NOMO-1 treated with dmso at 0.1 percent for 144 hours (cell line): ENCODE measurements at regions not wholly inside any gene's neighbourhood (a gene's known extent, or its start where the extent isn't known, plus 50 kb on each side); places are given as distances from the start of the nearest gene placed in this dataset.
"Not testable (repeated sequence)": the region's sequence is repeated elsewhere in the genome, so short reads cannot be mapped to it uniquely, and the experiment has no call there.

Experiments
- DNase-seq: peaks from one replicate; lab custom pipeline; 2025; ENCODE audit not compliant: unreplicated experiment; lab: John Stamatoyannopoulos, UW

GRCh38 chr12:3418609-3419390 is 72.2 kb upstream of the PRMT8 start:
- no peak for DNase-seq

GRCh38 chr12:3419558-3419957 is 71.4 kb upstream of the PRMT8 start:
- no peak for DNase-seq

DNA sequence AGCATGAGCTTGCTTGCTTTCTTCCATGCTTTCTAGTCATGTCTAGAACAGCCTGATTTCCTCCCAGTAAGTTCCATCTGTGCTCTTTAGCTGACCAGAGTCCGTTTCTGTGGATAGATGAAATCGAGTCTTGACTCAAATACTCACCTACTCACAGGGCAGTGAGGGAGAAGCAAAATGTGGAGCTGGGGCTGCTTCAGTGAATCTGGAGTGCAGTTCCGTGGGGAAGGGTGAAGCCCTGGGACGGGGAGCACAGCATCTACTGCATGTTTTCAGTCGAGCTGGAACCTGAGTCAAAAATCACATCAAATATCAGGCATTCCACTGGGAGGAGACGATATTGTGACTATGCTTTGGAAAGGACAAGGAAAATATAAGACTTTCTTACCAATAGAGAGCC is 70.3 kb upstream of the PRMT8 start:
- DNase-seq: no peak

DNA sequence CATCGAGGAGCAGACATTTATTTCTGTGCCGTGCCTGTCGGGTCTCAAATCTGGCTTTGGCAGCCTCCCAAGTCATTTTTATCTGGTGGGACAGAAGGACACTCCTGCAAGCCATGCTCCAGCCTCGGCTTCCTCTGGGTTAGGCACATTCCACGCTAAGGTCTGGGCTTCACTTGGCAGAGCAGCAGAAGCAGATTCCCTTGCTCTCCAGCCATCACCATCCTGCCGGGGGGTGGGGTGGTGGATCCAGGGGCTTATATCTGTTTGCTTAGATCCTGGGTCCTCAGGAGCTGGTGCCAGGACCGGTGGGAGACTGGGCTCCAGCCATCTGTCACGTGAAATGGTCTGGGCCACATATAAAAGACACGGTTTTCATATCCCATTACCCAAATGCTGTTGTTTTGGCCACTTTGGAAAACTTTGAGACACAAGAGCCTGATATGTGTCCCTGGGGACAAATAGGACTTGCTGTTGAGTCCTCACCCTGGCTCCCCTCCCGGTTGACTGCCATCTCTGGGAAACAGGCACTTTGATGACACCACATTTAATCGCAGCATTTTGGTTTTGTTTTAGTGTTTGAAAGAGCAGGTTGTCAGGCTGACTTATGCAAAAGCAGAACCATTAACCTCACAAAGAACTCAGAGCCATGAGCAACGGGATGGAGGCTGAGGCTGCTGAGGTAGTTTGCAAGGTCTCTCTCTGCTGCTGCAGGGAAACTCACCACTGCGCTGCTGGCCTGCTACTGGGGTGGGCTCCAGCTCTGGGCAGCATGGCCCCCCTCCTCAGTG is 69.6 kb upstream of the PRMT8 start:
- DNase-seq: no peak

- DNase-seq: not testable (repeated sequence)
Observed at GRCh38 chr12:3424796-3425195, 66.2 kb upstream of the PRMT8 start.

DNA sequence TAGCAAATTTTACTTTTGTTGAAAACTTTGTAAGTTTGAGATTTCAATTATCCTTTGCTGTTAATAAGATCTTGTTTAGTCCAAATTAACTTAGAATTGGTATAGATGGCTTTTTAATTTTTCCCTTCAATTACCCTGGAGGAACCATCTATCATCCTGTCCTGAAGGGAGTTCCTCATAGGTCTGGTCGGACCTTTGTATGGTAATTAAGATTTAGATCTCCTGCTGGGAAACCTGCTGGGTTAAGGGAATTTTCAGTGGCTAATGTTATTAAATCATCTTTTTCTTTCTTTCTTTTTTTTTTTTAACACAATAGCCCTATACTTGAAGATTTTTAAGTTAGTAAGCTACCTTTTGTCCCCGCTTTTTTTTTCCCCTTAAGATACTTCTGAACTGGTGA is 63.0 kb upstream of the PRMT8 start:
- no peak for DNase-seq

- no peak for DNase-seq
Observed at GRCh38 chr12:3428631-3429030, 62.4 kb upstream of the PRMT8 start.

- not testable (repeated sequence) for DNase-seq
Observed at GRCh38 chr12:3429523-3429922, 61.5 kb upstream of the PRMT8 start.

DNA sequence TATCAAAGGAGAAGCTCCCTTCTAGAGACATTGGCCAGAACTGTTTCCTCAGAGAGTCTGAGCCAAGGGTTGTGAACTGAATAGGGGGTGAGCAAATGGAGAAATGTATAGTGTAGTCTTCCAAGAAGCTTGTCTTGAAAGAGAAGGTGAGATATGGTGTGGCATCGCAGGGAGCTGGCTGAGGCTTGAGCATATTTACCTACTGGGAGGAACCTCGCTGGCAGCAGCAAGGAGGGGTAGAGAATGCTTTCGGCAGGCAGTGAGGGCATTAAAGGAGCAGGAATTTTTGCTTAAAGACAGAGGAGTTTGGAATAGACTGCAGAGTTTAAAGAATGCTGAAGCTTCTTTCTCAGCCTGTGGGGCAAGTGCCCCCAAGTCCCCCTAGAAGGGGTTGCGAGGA is 59.3 kb upstream of the PRMT8 start:
- no peak for DNase-seq

- no peak for DNase-seq
Observed at GRCh38 chr12:3432176-3432742, 58.7 kb upstream of the PRMT8 start.

- no peak for DNase-seq
Observed at GRCh38 chr12:3432868-3433267, 58.1 kb upstream of the PRMT8 start.

- no peak for DNase-seq
Observed at GRCh38 chr12:3436461-3437065, 54.4 kb upstream of the PRMT8 start.

- no peak for DNase-seq
Observed at GRCh38 chr12:3437986-3438385, 53.0 kb upstream of the PRMT8 start.

DNA sequence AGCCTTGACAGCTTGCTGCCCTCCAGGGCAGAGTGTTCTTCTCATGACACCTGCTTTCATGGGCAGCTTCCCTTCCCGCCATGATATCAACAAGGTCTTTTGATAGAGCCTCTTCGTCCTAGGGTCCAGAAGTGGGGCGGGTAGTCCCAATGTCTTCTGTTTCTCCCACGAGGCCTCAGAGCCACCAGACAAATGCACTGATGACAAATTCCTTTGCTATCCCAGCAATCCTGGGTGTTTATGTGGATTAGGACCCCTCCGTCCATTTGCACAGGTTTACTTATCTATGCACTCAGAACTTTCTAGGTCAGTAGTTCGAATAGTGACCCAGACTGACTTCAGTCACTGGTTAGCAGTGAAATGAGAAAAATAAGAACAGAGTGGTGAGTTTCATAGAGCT is 52.6 kb upstream of the PRMT8 start:
- DNase-seq: no peak
